Liver (tissue), 8 donors: ENCODE measurements at regions not wholly inside any gene's neighbourhood (a gene's known extent, or its start where the extent isn't known, plus 50 kb on each side); places are given as distances from the start of the nearest gene placed in this dataset.

Source experiments
- DNase-seq: peaks from one replicate; pipeline ENCODE4 v3.0.0-alpha.2; 2017; ENCODE audit warnings: low spot score
- H3K27ac ChIP-seq, 2 donors: one replicate each; pipeline ENCODE4 v1.7.0; 2013; ENCODE audit warnings: inconsistent platforms in 2 of 2, low read length in 2 of 2, control low read depth in 1 of 2, low read depth in 1 of 2, mild to moderate bottlenecking in 1 of 2
- H3K27me3 ChIP-seq, 4 donors: one replicate each; pipeline versions ENCODE4 v1.6.1 to v1.7.0; 2013; ENCODE audit warnings: low read length in 3 of 4, inconsistent platforms in 1 of 4, mild to moderate bottlenecking in 1 of 4, moderate library complexity in 1 of 4; ENCODE audit not compliant: control insufficient read depth in 4 of 4, insufficient read depth in 4 of 4
- H3K36me3 ChIP-seq, 4 donors: one replicate each; pipeline versions ENCODE4 v1.6.1 to v1.7.0; 2013; ENCODE audit warnings: low read length in 3 of 4, mild to moderate bottlenecking in 3 of 4, low read depth in 1 of 4, moderate library complexity in 1 of 4; ENCODE audit not compliant: control insufficient read depth in 4 of 4, insufficient read depth in 3 of 4
- H3K4me1 ChIP-seq, 4 donors: one replicate each; pipeline versions ENCODE4 v1.6.1 to v1.7.0; 2013; ENCODE audit warnings: low read length in 3 of 4, mild to moderate bottlenecking in 3 of 4, moderate library complexity in 1 of 4; ENCODE audit not compliant: control insufficient read depth in 4 of 4, insufficient read depth in 4 of 4
- H3K4me3 ChIP-seq, 3 donors: one replicate each; pipeline versions ENCODE4 v1.6.1 to v1.7.0; 2013; ENCODE audit warnings: low read length in 3 of 3, control low read depth in 1 of 3, low read depth in 1 of 3, mild to moderate bottlenecking in 1 of 3
- H3K9ac ChIP-seq, 2 donors: one replicate each; pipeline ENCODE4 v1.7.0; 2013; ENCODE audit warnings: low read length in 2 of 2, mild to moderate bottlenecking in 2 of 2, moderate library complexity in 2 of 2, control low read depth in 1 of 2, low read depth in 1 of 2
- H3K9me3 ChIP-seq, 4 donors: one replicate each; pipeline versions ENCODE4 v1.6.1 to v1.7.0; 2013; ENCODE audit warnings: low read length in 3 of 4; ENCODE audit not compliant: control insufficient read depth in 4 of 4
- EGR1 ChIP-seq, 2 donors: IDR thresholded peaks; 2 replicates each; pipeline ENCODE4 v1.6.1; 2016 to 2018; ENCODE audit warnings: antibody characterized with exemption in 2 of 2, low read depth in 2 of 2
- FOXA1 ChIP-seq: IDR thresholded peaks from 2 replicates; pipeline ENCODE4 v1.6.1; 2016; ENCODE audit warnings: antibody characterized with exemption
- FOXA2 ChIP-seq: IDR thresholded peaks from 2 replicates; pipeline ENCODE4 v1.6.1; 2016; ENCODE audit warnings: antibody characterized with exemption
- GABPA ChIP-seq, 2 donors: IDR thresholded peaks in 1 of 2; conservative IDR thresholded peaks in 1 of 2; 2 replicates each; pipeline ENCODE4 v1.6.1; 2016; ENCODE audit warnings: antibody characterized with exemption in 2 of 2, mild to moderate bottlenecking in 1 of 2, moderate library complexity in 1 of 2
- HNF4A ChIP-seq, 2 donors: conservative IDR thresholded peaks; 2 replicates each; pipeline ENCODE4 v1.6.1; 2016; ENCODE audit warnings: antibody characterized with exemption in 2 of 2, mild to moderate bottlenecking in 2 of 2
- HNF4G ChIP-seq: IDR thresholded peaks from 2 replicates; pipeline ENCODE4 v1.6.1; 2016; ENCODE audit warnings: antibody characterized with exemption
- JUND ChIP-seq, 2 donors: IDR thresholded peaks; 2 replicates each; pipeline ENCODE4 v1.6.1; 2016; ENCODE audit warnings: antibody characterized with exemption in 2 of 2
- NR2F2 ChIP-seq: IDR thresholded peaks from 2 replicates; pipeline ENCODE4 v1.6.1; 2016; ENCODE audit warnings: antibody characterized with exemption
- RAD21 ChIP-seq, 2 donors: IDR thresholded peaks; 2 replicates each; pipeline ENCODE4 v1.6.1; 2016; ENCODE audit warnings: antibody characterized with exemption in 2 of 2, mild to moderate bottlenecking in 2 of 2
- RXRA ChIP-seq, 2 donors: IDR thresholded peaks; 2 replicates each; pipeline ENCODE4 v1.6.1; 2017 to 2018; ENCODE audit warnings: antibody characterized with exemption in 2 of 2, mild to moderate bottlenecking in 1 of 2
- SP1 ChIP-seq: IDR thresholded peaks from 2 replicates; pipeline ENCODE4 v1.6.1; 2018; ENCODE audit warnings: antibody characterized with exemption, mild to moderate bottlenecking
- TAF1 ChIP-seq: conservative IDR thresholded peaks from 2 replicates; pipeline ENCODE4 v1.6.1; 2016; ENCODE audit warnings: antibody characterized with exemption, mild to moderate bottlenecking
- YY1 ChIP-seq: IDR thresholded peaks from 2 replicates; pipeline ENCODE4 v1.6.1; 2016; ENCODE audit warnings: antibody characterized with exemption, mild to moderate bottlenecking
- WGBS: extraction: QIAGEN DNeasy Blood & Tissue Kit; methylation state at CpG from one replicate; pipeline ENCODE4 v1.1.7; 2013; 5-methylcytosine and 5-hydroxymethylcytosine counted together
- TF ChIP-seq, protein P1 (sequence below): IDR thresholded peaks from 2 replicates; pipeline ENCODE4 v1.6.1; 2016; ENCODE audit warnings: antibody characterized with exemption
- TF ChIP-seq, protein P2 (sequence below): IDR thresholded peaks from 2 replicates; pipeline ENCODE4 v1.6.1; 2016; ENCODE audit warnings: antibody characterized with exemption
- TF ChIP-seq, protein P3 (sequence below): fragments of 150-350 bp; IDR thresholded peaks from 2 replicates; pipeline ENCODE4 v1.5.1; 2017; ENCODE audit warnings: improper control_type of control experiment, low read depth, low read length; ENCODE audit not compliant: missing input control
- TF ChIP-seq, protein P4 (sequence below): IDR thresholded peaks from 2 replicates; pipeline ENCODE4 v1.6.1; 2016; ENCODE audit warnings: antibody characterized with exemption
- TF ChIP-seq, protein P5 (sequence below): IDR thresholded peaks from 2 replicates; pipeline ENCODE4 v1.6.1; 2016; ENCODE audit warnings: antibody characterized with exemption, mild to moderate bottlenecking
- donor health status: healthy.
- donor health status: healthy.
- donor health status: healthy.
- donor health status: healthy.
- donor health status: healthy.

DNA sequence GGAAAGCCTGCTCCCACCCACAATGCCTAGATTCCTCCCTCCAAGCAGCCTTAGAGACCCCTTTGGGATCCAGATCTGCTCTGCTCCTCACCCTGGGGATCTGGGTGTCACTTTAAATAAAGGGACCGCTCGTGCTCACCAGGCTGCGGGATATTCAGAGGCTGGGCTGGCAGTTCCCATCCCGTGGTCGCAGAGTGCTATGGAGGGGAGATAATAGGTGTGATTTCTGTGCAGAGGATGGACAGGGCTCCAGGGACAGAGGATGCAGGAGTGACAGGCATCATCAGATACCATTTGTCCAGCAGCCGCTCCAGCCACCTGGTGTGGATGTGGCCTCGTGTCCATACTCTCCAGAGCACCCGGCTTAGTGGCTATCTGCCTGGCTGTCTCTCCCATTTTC lies 415.9 kb upstream of the SULF2 start:
- Histone ChIP-seq H3K27me3 (no peaks in the 10 kb centered on the region), H3K4me1 (no peaks in the 10 kb centered on the region), H3K36me3 (no peaks in the 10 kb centered on the region), H3K9ac (no peak overlapping the region), H3K4me3 (no peak overlapping the region), H3K9me3 (no peaks in the 10 kb centered on the region), H3K27ac (no peak overlapping the region)
- no peak for DNase-seq
- TF ChIP-seq SP1 (no peak), GABPA (IDR thresholded peaks at IDR 0.05 in 1 of 2, conservative IDR thresholded peaks at IDR 0.05 in 1 of 2) (no peak), HNF4A (conservative IDR thresholded peaks at IDR 0.05) (no peak), RXRA (IDR thresholded peaks at IDR 0.05) (no peak), FOXA2 (no peak), YY1 (no peak), FOXA1 (no peak), JUND (IDR thresholded peaks at IDR 0.05) (no peak), RAD21 (IDR thresholded peaks at IDR 0.05) (no peak), TAF1 (no peak), HNF4G (no peak), EGR1 (IDR thresholded peaks at IDR 0.05; ENCODE audit: low read depth in 2 of 2) (no peak), NR2F2 (no peak)
- TF ChIP-seq, protein P1, sequence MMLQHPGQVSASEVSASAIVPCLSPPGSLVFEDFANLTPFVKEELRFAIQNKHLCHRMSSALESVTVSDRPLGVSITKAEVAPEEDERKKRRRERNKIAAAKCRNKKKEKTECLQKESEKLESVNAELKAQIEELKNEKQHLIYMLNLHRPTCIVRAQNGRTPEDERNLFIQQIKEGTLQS: no peak
- TF ChIP-seq, protein P2, sequence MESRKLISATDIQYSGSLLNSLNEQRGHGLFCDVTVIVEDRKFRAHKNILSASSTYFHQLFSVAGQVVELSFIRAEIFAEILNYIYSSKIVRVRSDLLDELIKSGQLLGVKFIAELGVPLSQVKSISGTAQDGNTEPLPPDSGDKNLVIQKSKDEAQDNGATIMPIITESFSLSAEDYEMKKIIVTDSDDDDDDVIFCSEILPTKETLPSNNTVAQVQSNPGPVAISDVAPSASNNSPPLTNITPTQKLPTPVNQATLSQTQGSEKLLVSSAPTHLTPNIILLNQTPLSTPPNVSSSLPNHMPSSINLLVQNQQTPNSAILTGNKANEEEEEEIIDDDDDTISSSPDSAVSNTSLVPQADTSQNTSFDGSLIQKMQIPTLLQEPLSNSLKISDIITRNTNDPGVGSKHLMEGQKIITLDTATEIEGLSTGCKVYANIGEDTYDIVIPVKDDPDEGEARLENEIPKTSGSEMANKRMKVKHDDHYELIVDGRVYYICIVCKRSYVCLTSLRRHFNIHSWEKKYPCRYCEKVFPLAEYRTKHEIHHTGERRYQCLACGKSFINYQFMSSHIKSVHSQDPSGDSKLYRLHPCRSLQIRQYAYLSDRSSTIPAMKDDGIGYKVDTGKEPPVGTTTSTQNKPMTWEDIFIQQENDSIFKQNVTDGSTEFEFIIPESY: no peak
- TF ChIP-seq, protein P3, sequence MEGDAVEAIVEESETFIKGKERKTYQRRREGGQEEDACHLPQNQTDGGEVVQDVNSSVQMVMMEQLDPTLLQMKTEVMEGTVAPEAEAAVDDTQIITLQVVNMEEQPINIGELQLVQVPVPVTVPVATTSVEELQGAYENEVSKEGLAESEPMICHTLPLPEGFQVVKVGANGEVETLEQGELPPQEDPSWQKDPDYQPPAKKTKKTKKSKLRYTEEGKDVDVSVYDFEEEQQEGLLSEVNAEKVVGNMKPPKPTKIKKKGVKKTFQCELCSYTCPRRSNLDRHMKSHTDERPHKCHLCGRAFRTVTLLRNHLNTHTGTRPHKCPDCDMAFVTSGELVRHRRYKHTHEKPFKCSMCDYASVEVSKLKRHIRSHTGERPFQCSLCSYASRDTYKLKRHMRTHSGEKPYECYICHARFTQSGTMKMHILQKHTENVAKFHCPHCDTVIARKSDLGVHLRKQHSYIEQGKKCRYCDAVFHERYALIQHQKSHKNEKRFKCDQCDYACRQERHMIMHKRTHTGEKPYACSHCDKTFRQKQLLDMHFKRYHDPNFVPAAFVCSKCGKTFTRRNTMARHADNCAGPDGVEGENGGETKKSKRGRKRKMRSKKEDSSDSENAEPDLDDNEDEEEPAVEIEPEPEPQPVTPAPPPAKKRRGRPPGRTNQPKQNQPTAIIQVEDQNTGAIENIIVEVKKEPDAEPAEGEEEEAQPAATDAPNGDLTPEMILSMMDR: no peak
- TF ChIP-seq, protein P4, sequence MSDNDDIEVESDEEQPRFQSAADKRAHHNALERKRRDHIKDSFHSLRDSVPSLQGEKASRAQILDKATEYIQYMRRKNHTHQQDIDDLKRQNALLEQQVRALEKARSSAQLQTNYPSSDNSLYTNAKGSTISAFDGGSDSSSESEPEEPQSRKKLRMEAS: no peak
- TF ChIP-seq, protein P5, sequence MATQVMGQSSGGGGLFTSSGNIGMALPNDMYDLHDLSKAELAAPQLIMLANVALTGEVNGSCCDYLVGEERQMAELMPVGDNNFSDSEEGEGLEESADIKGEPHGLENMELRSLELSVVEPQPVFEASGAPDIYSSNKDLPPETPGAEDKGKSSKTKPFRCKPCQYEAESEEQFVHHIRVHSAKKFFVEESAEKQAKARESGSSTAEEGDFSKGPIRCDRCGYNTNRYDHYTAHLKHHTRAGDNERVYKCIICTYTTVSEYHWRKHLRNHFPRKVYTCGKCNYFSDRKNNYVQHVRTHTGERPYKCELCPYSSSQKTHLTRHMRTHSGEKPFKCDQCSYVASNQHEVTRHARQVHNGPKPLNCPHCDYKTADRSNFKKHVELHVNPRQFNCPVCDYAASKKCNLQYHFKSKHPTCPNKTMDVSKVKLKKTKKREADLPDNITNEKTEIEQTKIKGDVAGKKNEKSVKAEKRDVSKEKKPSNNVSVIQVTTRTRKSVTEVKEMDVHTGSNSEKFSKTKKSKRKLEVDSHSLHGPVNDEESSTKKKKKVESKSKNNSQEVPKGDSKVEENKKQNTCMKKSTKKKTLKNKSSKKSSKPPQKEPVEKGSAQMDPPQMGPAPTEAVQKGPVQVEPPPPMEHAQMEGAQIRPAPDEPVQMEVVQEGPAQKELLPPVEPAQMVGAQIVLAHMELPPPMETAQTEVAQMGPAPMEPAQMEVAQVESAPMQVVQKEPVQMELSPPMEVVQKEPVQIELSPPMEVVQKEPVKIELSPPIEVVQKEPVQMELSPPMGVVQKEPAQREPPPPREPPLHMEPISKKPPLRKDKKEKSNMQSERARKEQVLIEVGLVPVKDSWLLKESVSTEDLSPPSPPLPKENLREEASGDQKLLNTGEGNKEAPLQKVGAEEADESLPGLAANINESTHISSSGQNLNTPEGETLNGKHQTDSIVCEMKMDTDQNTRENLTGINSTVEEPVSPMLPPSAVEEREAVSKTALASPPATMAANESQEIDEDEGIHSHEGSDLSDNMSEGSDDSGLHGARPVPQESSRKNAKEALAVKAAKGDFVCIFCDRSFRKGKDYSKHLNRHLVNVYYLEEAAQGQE: no peak
- 83% methylated on average over 8 of the region's 8 CpGs for WGBS
